Prostate gland (tissue), 2 donors: ENCODE measurements at regions not wholly inside any gene's neighbourhood (a gene's known extent, or its start where the extent isn't known, plus 50 kb on each side); places are given as distances from the start of the nearest gene placed in this dataset.

Experiments
- CTCF ChIP-seq, 4 experiments: fragments of 200-600 bp in 2 of 4; fragments of 450-650 bp in 2 of 4; sonication (generic) in 2 of 4; IDR thresholded peaks; 1 replicate in 3 of 4; 2 replicates in 1 of 4; pipeline ENCODE4 v1.5.1; 2016 to 2019; ENCODE audit warnings: antibody characterized with exemption in 4 of 4, mild to moderate bottlenecking in 2 of 4, moderate library complexity in 2 of 4
- POLR2A ChIP-seq: fragments of 450-650 bp; IDR thresholded peaks from one replicate; pipeline ENCODE4 v1.6.1; 2016; ENCODE audit warnings: antibody characterized with exemption, mild to moderate bottlenecking

GRCh38 chr12:89844539-89844938 is 135.9 kb upstream of the ATP2B1 start:
- TF ChIP-seq CTCF (IDR thresholded peaks at IDR 0.05) (no peak), POLR2A (no peak)
